Fibroblast of gingiva (primary cell): ENCODE measurements at regions not wholly inside any gene's neighbourhood (a gene's known extent, or its start where the extent isn't known, plus 50 kb on each side); places are given as distances from the start of the nearest gene placed in this dataset.
"Not testable (repeated sequence)": the region's sequence is repeated elsewhere in the genome, so short reads cannot be mapped to it uniquely, and the experiment has no call there.

Experiments
- DNase-seq: peaks from one replicate; pipeline ENCODE4 v3.0.0-alpha.2; 2011; ENCODE audit warnings: low read depth

DNA sequence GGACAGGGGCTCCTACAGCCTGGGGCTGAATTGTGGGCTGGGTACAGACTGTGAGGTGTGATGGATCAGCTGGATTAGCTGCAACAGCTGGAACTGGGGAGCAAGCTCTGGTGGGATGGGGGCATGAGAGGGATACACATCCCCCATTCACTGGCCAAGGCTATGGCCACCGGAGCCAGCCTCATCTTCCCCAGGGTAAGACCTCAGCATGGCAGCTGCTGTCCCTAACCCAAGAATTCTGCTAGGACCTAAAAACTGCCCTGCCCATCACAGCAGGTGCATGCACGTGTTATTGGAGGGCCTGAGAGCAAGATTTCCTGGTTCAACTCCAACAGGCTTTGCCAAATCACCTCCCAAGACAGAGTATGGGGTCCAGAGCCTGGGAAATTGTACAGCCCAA lies 258.6 kb upstream of the AGTR2 start:
- no peak for DNase-seq

DNA sequence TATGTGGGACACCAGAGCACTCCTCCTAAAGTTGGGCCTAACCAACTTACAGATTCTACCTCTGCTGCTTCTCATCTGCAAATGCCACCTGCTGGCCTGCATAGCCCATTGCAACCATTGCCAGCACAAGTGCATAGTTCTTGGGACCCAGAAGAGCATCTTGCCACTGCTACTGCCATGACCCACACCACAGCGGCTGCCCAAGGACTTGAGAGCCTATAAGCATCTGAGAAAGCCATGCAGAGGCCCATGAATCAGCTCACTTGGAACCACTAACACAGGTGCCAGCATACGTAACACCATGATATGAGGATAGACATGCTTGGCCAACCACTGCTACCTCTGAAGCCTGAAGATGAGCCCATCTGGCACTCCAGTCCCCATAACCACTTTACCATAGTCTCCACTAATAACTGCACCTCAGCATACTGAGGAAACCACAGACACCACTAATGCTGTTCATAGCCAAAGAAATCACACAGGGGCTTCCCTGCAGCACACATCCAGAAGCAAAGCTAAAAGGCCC lies 258.1 kb upstream of the AGTR2 start:
- no peak for DNase-seq

DNA sequence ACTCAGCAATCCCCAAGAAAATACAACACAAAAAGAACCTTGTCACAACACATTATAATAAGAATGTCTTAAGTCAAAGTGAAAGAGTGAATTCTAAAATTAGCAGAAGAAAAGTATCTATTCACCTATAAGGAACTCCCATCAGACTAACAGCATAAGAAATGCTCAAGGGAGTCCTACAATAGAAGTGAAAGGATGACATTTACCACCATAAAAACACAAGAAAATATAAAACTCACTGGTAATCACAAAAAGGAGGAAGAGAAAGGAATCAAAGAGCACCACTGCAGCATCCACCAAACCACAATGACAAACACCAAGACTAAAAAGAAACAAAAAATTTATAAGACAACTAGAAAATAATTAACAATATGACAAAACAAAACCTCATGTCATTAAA lies 257.0 kb upstream of the AGTR2 start:
- no peak for DNase-seq

DNA sequence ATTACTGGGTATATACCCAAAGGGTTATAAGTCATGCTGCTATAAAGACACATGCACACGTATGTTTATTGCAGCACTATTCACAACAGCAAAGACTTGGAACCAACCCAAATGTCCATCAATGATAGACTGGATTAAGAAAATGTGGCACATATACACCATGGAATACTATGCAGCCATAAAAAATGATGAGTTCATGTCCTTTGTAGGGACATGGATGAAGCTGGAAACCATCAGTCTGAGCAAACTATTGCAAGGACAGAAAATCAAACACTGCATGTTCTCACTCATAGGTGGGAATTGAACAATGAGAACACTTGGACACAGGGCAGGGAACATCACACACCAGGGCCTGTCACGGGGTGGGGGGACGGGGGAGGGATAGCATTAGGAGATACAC lies 254.9 kb upstream of the AGTR2 start:
- DNase-seq, result not testable (repeated sequence)

DNA sequence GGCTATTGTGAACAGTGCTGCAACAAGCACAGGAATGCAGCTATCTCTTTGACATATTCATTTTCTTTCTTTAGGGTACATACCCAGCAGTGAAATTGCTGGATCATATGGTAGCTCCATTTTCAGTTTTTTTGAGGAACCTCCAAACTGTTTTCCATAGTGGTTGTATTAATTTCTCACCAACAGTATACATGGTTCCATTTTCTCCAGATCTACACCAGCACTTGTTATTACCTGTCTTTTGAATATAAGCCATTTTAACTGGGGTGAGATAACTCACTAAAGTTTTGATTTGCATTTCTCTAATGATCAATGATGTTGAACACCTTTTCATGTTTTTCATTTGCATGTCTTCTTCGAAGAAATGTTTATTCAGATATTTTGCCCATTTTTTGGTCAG lies 241.1 kb upstream of the AGTR2 start:
- no peak for DNase-seq

DNA sequence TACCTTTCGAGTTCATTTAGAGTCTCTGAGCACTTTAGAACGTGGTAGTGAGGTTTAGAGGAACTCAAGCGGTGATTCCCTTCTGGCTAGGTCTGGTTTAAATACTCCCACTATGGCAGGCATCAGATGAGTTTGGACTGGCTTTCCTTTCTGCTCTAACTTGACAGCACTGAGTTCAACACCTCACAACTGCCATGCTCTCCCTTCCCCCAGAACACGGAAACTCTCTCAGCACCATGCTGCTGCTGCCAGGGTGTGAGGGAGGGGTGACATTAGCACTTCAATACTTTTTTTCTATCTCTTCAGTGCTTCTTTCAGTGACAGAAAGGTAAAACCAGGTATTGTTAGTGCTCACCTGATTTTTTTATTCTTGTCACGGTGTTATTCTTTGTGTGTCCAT lies 234.5 kb upstream of the AGTR2 start:
- DNase-seq, result no peak

DNA sequence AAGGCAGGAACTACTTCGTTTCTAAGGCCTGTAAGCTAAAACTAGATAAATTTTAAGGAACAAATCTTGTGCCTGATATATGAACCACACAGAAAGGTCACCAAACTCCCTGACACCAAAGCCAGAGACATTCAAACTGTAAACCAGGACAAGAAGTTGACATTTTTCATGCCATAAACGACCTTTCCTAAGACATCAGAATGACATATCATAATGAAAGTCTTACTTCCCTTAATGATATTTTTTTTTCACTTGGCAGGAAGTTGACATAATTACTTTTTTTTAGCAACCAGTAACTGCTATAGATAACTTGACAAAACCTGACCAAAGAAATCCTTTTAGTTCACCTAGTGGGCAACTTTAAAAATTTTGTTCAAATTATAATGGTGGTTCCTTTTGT lies 231.5 kb upstream of the AGTR2 start:
- DNase-seq, result no peak

DNA sequence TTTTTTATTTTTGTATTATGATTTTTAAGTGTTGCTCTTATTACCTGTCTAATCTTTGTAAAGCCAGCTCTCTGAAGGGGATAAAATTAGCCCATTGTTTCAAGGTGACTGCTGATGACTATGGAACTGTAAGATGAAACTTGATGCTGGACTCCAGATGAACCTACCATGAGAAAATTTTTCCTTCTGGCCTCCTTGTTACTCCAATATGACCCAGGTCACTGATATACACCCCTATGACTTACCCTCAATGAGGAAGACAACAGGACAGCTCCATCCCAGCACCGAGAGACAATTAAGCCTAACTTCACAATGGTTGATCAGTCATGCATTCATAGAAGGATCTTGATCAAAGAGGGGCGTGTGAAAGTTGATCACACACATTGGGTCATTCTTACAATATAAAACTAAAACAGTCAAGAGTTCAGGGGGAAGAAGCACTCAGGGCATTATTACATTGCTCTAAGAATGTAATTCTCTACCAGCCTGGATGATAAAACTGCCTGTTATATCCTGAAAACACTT lies 230.8 kb upstream of the AGTR2 start:
- no peak for DNase-seq

DNA sequence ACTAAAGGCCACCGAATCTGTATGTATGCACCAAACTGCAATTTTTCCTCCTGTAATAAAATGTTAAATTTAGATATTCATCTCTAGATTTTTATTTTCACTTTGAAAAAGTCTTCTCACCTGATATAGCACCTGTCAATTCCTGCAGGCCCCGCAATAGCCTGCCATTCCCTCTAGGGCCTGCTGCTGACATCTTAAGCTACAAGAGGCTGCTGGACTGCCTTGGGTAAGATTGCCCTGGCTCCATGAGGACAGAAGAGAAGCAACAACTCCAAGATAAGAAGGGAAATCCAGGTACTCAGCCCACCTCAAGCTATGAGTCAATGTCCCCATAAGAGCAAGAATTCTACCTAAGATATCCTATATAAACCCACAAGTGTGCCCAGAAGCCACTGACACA lies 230.2 kb upstream of the AGTR2 start:
- DNase-seq, result no peak

DNA sequence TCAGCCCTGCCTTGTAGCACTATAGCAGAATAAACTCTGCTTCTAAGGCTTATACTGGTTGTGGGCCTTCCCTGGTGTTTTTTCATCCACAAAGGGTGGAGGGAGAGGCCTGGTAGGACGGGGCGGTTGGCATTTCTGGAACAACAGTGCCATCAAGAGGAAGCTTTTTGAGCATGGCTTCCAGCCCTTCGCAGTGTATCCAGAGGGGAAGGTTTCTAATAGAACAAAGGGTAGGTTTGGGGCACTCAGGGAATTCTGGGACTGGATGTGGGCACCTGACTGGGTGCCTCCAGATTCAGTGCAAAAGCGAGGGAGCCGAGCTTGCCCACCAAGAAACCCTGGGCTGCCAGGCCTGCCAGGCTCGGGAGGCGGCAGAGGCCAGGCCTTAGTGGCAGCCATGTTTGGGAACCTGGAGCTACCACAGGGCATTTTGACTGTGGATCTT lies 229.6 kb upstream of the AGTR2 start:
- no peak for DNase-seq

DNA sequence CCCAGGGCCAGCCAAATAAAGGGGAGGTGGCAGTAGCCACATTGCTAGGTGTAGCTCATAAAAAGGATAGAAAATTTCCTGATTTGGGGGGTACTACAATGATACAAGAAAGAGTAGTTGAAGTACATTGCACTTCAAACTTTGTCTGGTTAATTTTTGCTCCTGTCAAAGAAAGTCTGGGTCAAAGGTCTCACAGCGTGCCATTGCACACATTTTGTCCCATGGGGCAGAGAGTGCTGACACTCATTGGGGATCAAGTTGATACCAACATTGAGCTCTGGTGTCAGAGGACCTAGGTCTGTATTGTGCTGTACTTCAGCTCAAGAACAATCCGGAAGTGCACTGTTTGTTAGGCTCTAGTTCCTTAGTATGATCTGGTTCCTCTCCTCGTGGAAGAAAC lies 229.2 kb upstream of the AGTR2 start:
- DNase-seq, result no peak

DNA sequence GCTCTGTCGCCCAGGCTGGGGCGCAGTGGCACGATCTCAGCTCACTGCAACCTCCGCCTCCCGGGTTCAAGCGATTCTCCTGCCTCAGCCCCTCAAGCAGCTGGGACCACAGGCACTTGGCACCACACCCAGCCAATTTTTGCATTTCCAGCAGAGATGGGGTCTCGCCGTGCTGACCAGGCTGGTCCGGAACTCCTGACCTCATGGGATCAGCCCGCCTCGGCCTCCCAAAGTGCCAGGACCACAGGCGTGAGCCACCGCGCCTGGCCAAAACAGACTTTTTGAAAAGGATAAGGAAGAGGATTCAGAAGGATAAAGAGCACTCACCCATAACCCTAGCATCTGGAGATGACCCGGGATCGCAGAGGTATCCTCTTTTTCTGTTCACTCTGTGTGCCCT lies 224.5 kb upstream of the AGTR2 start:
- DNase-seq, result no peak

DNA sequence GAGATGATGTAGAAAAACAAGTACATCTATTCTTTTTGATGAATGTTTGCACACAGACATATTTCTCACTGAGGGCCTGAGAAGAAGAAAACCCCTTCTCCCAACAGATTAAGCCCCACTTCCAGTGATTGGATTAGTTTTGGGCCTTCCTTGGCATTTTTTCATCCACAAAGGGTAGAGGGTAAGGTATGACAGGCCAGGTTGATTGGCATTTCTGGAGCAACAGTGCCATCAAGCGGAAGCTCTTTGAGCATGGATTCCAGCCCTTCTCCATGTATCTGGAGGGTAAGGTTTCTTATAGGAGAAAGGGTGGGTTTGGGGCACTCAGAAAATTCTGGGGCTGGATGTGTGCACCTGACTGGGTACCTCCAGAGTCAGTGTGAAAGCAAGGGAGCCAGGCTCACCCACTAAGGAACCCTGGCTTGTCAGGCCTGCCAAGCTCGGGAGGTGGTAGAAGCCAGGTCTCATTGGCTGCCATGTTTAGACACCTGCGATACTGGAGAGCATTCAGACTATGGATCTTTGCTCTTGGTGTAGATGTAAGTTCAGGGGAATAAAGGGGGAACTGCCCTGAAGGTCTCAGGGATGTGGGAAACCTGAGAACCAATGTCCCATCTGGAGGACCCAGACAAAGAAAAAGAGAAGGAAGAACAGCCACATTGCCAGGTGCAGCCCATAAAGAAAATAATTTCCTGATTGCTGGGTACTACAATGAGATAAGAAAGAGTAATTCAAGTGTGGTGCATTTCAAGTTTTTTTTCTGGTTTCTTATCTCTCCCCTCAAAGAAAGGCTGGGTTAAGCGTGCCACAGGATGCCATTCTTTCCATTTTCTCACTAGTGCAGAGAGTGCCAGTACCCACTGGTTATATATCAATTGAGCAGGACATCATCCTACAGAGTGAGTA lies 222.3 kb upstream of the AGTR2 start:
- DNase-seq, result no peak

DNA sequence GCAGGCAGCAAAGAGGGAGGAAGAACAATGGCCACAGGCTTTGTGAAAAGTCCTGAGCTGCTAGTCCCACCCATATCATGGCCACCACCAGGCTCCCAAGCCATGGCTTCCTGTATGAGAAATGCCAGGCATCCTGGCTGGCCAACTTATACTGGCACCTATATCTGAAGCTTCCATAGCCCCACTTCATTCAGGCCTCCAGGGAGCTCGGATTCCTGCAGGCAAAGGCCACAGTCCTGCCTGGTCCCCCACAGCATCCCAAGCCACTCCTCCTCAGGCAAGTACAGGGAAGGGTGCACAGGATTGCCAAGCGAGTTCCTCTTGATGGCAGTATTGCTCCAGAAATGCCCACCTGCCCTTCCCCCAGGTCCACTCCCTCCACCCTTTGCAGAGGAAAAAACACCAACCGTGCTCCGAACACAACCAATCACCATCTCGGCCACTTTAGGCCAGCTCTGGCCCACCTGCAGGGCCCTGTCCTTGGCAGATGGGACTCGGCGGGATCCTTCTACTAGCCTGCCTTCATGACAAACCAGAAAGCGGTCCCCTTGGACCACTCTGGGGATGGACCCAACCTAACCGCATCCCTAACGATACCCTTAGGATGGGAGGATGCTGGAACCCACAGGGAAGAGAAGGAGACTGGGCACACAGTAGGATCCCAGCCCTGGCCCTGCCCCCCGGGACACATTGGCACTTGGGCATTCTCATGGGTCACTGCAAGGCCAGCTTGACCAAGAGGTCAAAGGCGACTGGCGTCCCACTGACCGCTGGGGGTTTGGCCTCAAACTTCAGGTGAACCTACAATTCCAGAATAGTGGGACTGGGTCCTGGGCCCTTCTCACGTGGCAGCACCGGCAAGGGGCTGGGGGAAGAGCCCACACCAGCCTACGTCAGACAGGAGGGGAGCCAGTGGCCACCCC lies 220.4 kb upstream of the AGTR2 start:
- DNase-seq, result no peak

DNA sequence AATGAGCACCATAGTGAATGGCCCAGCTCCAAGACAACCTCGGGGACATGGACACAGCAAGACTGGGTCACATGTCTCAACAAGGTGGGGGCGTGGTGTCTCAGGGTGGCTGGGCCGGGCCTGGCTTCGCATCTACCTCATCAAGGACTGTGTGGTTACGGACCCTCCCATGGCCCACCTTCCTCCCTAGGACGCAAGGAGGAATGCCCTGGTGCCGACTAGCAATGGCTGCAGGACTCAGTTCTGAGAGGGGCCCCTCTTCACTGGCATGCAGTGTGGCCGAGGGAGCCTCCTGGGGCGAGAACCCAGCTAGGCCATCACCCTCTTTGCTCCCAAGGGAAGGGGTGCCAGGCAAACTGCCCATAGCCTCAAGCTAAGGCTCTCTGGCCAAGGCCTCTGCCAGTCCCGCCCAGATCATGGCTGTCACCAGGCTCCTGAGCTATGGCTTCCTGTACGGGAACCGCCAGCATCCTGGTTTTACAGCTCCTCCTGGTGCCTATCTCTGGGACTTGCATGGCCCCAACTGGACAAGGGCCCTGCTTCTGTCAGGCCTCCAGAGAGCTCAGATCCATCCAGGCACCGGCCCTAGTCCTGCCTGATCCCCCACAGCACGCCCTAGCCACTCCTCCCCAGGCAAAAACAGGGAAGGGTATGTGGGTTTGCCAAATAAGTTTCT lies 218.0 kb upstream of the AGTR2 start:
- no peak for DNase-seq

DNA sequence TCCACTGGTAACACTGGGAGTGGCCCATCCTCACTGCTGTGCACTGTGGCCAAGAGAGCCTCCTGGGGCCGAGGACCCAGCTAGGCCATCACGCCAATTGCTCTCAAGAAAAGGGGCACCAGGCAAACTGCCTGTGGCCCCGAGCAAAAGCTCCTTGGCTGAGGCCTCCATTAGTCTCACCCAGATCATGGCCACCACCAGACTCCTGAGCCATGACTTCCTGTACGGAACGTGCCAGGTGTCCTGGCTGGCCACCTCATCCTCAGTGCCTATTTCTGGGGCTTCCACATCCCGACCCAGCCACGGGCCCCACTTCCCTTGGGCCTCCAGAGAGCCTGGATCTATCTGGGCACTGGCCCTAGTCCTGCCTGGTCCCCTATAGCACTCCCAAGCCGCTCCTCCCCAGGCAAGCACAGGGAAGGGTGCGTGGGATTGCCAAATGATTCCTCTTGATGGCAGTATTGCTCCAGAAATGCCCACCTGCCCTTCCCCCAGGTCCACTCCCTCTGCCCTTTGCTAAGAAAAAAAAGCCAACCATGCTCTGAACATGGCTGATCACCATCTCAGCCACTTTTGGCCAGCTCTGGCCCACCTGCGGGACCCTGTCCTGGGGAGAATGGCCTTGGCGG lies 212.6 kb upstream of the AGTR2 start:
- DNase-seq, result no peak

DNA sequence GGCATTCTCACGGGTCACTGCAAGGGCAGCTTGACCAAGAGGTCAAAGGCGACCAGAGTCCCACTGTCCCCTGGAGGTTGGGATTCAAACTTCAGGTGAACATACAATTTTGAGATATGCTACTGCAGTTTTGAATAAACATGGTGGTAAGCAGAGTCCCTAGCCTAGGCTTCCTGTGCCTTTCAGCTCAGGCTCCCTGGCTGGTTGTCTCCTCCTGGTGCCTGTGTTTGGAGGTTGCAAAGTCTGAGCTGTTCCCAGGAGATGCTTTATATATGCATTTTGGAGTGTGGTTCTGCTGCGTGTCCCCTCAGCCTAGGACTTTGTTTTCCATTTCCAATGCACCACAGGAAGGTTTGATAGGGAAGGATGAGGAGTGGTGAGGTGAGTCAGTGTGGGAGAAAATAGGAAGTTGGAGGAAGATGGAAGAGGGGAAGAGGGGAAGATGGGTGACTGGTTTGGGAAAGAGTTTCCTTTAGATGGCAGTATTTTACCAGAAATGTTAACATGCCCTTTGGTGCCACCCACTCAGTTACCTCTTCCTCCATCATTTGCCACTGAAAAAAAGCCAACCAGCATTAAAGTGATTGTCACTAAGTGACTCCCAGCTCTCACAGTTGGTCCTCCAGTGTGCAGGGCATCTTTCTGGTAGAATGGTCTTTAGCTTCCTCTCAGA lies 211.7 kb upstream of the AGTR2 start:
- DNase-seq, result no peak

DNA sequence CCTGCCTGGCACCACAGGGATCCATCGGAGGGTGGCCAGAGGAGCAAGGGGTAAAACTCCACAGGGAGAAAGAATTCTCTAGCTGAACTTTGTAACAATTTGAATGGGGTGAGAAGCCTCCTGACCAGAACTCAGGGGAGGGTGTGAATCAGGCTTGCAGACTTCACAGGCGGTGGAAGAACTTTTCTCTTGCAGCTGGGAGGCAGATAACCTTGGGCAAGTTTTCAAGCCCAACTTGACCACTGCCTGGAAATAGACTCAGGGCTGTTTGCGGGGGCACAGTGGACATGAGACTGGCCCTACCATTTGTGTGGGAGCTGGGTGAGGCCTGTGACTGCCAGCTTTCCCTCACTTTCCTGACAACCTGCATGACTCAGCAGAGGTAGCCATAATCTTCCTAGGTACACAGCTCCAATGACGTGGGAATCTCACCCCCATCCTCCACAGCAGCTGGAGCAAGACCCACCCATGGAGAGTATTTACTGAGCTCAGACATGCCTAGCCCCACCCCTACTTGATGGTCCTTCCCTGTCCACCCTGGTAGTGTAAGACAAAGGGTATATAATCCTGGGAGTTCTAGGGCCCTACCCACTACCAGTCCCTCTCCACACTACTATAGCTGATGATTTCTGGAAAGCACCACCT lies 210.0 kb upstream of the AGTR2 start:
- DNase-seq, result no peak

DNA sequence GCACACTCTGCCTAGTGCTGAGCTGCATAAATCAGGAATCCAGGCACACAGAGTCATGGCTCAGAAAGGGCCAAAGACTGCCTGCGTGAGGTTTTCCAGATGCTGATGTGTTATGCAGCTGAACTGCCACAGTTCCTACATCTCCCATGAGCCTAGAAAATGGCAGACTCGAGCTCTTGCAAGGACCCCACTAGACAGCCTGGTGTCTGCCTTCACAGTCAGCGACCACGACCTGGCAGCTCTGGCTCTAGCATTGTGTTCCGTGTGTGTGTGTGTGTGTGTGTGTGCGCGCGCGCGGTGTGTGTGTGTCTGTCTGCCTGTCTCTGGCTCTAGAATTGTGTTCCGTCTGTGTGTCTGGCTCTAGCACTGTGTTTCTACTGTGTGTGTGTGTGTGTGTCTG lies 203.6 kb upstream of the AGTR2 start:
- no peak for DNase-seq
